Panc1 (cell line): ENCODE measurements at regions not wholly inside any gene's neighbourhood (a gene's known extent, or its start where the extent isn't known, plus 50 kb on each side); places are given as distances from the start of the nearest gene placed in this dataset.

Experiments used
- ATAC-seq: fragments of 200-7000 bp; cut with Tn5 transposase; 2 replicates; pipeline ENCODE4 v1.9.1; 2020; ENCODE audit warnings: mild to moderate bottlenecking, moderate library complexity
- BruUV-seq: library from RNA; stranded (reverse); fragments of 400-500 nt; replicated peaks from 2 replicates; lab custom pipeline; 2021; lab: Mats Ljungman, UMichigan
- CTCF ChIA-PET: fragments of 300-600 bp; sonication (Branson Sonifier 250); formaldehyde crosslinking; loops from one replicate; lab custom pipeline; 2022; ENCODE audit warnings: antibody characterized with exemption; lab: Charles Lee
- POLR2A ChIA-PET: fragments of 300-600 bp; sonication (Branson Sonifier 250); formaldehyde crosslinking; loops from one replicate; lab custom pipeline; 2022; ENCODE audit warnings: antibody characterized with exemption; lab: Charles Lee
- DNase-seq: peaks from one replicate; pipeline ENCODE4 v3.0.0-alpha.2; 2010; ENCODE audit warnings: low read depth, low spot score
- H3K27ac ChIP-seq: 2 replicates; pipeline ENCODE4 v1.5.1; 2011; ENCODE audit warnings: mild to moderate bottlenecking, low read length, inconsistent platforms
- H3K27me3 ChIP-seq: fragments of 200-500 bp; sonication (Bioruptor generic); 2 replicates; pipeline ENCODE4 v1.6.0; 2014; ENCODE audit warnings: low read length, inconsistent platforms; ENCODE audit not compliant: control insufficient read depth, insufficient read depth
- H3K36me3 ChIP-seq: fragments of 200-500 bp; sonication (Bioruptor generic); 2 replicates; pipeline ENCODE4 v1.5.1; 2014; ENCODE audit warnings: inconsistent platforms, mild to moderate bottlenecking, low read length, moderate library complexity; ENCODE audit not compliant: control insufficient read depth, insufficient read depth
- H3K4me1 ChIP-seq: 2 replicates; pipeline ENCODE4 v1.5.1; 2011; ENCODE audit warnings: inconsistent platforms, mild to moderate bottlenecking, low read length, moderate library complexity; ENCODE audit not compliant: control insufficient read depth, insufficient read depth
- H3K4me3 ChIP-seq, 2 experiments: 2 replicates each; pipeline ENCODE4 v1.5.1; 2011 to 2012; ENCODE audit warnings: low read depth in 2 of 2, low read length in 2 of 2, mild to moderate bottlenecking in 2 of 2, inconsistent platforms in 1 of 2, moderate library complexity in 1 of 2
- H3K9me3 ChIP-seq: fragments of 200-500 bp; sonication (Bioruptor generic); 2 replicates; pipeline ENCODE4 v1.5.1; 2014; ENCODE audit warnings: low read depth, mild to moderate bottlenecking, inconsistent platforms, low read length, moderate library complexity; ENCODE audit not compliant: control insufficient read depth, insufficient read depth
- POLR2AphosphoS5 ChIP-seq: IDR thresholded peaks from 2 replicates; pipeline ENCODE4 v1.6.1; 2012; ENCODE audit warnings: mild to moderate bottlenecking, low read depth, low read length, moderate library complexity
- SIN3A ChIP-seq: IDR thresholded peaks from 2 replicates; pipeline ENCODE4 v1.6.1; 2012; ENCODE audit warnings: low read depth, mild to moderate bottlenecking, low read length, moderate library complexity, borderline replicate concordance; ENCODE audit not compliant: insufficient read depth
- TCF7L2 ChIP-seq: IDR thresholded peaks from 2 replicates; pipeline ENCODE4 v1.6.1; 2011; ENCODE audit warnings: mild to moderate bottlenecking, low read depth, low read length, inconsistent platforms
- in situ Hi-C: cut with HindIII; loops from 2 replicates; pipeline ENCODE4 v1.10.0; 2016; ENCODE audit warnings: low sequenced_read_pairs, low pct_unique_long_range_greater_than_20kb
- intact Hi-C: fragments of 100-400 bp; cut with micrococcal nuclease; formaldehyde crosslinking; loops from one replicate; pipeline ENCODE4 v1.10.0; 2022; ENCODE audit not compliant: unreplicated experiment
- TF ChIP-seq, protein P1 (sequence below): fragments of 450-650 bp; IDR thresholded peaks from 2 replicates; pipeline ENCODE4 v1.5.1; 2017; ENCODE audit warnings: mild to moderate bottlenecking
- TF ChIP-seq, protein P2 (sequence below), 2 experiments: IDR thresholded peaks; 2 replicates each; pipeline ENCODE4 v1.6.1; 2011 to 2012; ENCODE audit warnings: low read depth in 2 of 2, control low read depth in 1 of 2, low read length in 1 of 2, mild to moderate bottlenecking in 1 of 2, moderate library complexity in 1 of 2; ENCODE audit not compliant: insufficient read depth in 1 of 2

DNA sequence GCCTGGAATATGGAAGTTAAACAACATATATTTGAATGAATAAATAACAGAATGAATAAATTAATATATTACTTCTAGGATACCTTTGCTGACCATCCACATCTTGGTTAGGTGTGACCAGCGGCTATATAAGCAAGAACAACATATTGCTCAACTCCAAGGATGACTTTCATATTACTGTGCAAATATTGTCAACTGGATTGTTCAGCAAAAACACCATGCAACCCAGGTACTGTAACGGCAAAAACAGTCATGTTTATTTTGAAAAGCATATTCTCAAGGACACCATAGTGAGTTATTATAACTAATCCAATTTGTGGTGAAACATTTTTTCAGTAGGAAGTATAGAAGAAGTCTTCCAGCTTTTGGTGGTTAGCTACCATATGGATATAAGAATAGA lies 907.9 kb downstream of the IGSF11 start:
- intact Hi-C loops = no loop called here
- CTCF ChIA-PET = no interaction called here
- no peak for ATAC-seq

DNA sequence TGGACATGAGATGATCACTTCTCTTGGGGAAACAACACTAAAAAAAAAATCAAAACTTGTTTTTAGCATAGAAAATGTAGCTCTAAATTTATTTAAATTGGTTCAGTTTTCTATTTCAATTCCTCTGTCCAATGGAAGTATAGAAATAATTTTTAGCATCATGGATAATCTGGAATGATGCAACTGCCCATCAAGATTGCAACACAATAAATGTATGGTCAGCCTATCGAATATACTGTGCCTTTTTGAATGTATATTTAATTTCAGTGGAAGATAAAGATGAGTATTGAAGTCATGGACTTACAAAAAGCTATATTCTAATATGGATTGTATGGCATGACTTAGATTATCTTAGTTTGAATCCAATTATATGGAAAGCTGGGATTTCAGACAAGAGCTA lies 906.7 kb downstream of the IGSF11 start:
- H3K9me3 ChIP-seq = 0 out of 2 replicates have a peak, but pooled peaks cover 2% of the 10 kb centered on the region
- H3K27me3 ChIP-seq = no peaks in the 10 kb centered on the region
- H3K27ac ChIP-seq = no peak overlapping the region
- no peaks in the 10 kb centered on the region for H3K36me3 ChIP-seq
- ChIA-PET POLR2A (interaction anchor here (0.6 kb wide), 1 partner anchor 31 kb away, joined by 3 read pairs; no protein-coding TSS in a partner anchor), CTCF (no interaction called here)
- no TSS peak for BruUV-seq
- TF ChIP-seq, protein P1, sequence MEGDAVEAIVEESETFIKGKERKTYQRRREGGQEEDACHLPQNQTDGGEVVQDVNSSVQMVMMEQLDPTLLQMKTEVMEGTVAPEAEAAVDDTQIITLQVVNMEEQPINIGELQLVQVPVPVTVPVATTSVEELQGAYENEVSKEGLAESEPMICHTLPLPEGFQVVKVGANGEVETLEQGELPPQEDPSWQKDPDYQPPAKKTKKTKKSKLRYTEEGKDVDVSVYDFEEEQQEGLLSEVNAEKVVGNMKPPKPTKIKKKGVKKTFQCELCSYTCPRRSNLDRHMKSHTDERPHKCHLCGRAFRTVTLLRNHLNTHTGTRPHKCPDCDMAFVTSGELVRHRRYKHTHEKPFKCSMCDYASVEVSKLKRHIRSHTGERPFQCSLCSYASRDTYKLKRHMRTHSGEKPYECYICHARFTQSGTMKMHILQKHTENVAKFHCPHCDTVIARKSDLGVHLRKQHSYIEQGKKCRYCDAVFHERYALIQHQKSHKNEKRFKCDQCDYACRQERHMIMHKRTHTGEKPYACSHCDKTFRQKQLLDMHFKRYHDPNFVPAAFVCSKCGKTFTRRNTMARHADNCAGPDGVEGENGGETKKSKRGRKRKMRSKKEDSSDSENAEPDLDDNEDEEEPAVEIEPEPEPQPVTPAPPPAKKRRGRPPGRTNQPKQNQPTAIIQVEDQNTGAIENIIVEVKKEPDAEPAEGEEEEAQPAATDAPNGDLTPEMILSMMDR = no peak
- TF ChIP-seq TCF7L2 (no peak), POLR2AphosphoS5 (no peak), SIN3A (no peak)
- TF ChIP-seq, protein P2, sequence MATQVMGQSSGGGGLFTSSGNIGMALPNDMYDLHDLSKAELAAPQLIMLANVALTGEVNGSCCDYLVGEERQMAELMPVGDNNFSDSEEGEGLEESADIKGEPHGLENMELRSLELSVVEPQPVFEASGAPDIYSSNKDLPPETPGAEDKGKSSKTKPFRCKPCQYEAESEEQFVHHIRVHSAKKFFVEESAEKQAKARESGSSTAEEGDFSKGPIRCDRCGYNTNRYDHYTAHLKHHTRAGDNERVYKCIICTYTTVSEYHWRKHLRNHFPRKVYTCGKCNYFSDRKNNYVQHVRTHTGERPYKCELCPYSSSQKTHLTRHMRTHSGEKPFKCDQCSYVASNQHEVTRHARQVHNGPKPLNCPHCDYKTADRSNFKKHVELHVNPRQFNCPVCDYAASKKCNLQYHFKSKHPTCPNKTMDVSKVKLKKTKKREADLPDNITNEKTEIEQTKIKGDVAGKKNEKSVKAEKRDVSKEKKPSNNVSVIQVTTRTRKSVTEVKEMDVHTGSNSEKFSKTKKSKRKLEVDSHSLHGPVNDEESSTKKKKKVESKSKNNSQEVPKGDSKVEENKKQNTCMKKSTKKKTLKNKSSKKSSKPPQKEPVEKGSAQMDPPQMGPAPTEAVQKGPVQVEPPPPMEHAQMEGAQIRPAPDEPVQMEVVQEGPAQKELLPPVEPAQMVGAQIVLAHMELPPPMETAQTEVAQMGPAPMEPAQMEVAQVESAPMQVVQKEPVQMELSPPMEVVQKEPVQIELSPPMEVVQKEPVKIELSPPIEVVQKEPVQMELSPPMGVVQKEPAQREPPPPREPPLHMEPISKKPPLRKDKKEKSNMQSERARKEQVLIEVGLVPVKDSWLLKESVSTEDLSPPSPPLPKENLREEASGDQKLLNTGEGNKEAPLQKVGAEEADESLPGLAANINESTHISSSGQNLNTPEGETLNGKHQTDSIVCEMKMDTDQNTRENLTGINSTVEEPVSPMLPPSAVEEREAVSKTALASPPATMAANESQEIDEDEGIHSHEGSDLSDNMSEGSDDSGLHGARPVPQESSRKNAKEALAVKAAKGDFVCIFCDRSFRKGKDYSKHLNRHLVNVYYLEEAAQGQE (IDR thresholded peaks at IDR 0.05; ENCODE audit: insufficient read depth in 1 of 2, low read depth in 2 of 2, low read length in 1 of 2) = no peak
- DNase-seq (no peak), ATAC-seq (no peak)
- in situ Hi-C loops (no loop called here), intact Hi-C loops (no loop called here)
- no peak overlapping the region for H3K4me3 ChIP-seq
- H3K4me1 ChIP-seq = no peaks in the 10 kb centered on the region

More for the DNA sequence above, 907.9 kb downstream of the IGSF11 start:
- H3K4me1 ChIP-seq = no peaks in the 10 kb centered on the region
- in situ Hi-C loops = no loop called here
- no peak for DNase-seq
- no peak for TF ChIP-seq POLR2AphosphoS5
- TF ChIP-seq, protein P2 (IDR thresholded peaks at IDR 0.05; ENCODE audit: insufficient read depth in 1 of 2, low read depth in 2 of 2, low read length in 1 of 2) = no peak
- no peak for TF ChIP-seq TCF7L2
- TF ChIP-seq, protein P1 = no peak
- TF ChIP-seq SIN3A = no peak
- no peaks in the 10 kb centered on the region for H3K27me3 ChIP-seq
- H3K9me3 ChIP-seq = 0 out of 2 replicates have a peak, but pooled peaks cover 2% of the 10 kb centered on the region
- no peak overlapping the region for H3K27ac ChIP-seq
- no peak overlapping the region for H3K4me3 ChIP-seq
- POLR2A ChIA-PET = no interaction called here
- no TSS peak for BruUV-seq
- no peaks in the 10 kb centered on the region for H3K36me3 ChIP-seq
